NT2/D1 (cell line): ENCODE measurements at regions not wholly inside any gene's neighbourhood (a gene's known extent, or its start where the extent isn't known, plus 50 kb on each side); places are given as distances from the start of the nearest gene placed in this dataset.
"Not testable (repeated sequence)": the region's sequence is repeated elsewhere in the genome, so short reads cannot be mapped to it uniquely, and the experiment has no call there.

ENCODE experiments used
- SUZ12 ChIP-seq: IDR thresholded peaks from 2 replicates; pipeline ENCODE4 v1.6.1; 2011; ENCODE audit not compliant: insufficient read length, insufficient read depth; ENCODE audit errors: extremely low read depth
- YY1 ChIP-seq: IDR thresholded peaks from 2 replicates; pipeline ENCODE4 v1.6.1; 2011; ENCODE audit not compliant: insufficient read length, insufficient read depth
- ZNF274 ChIP-seq: IDR thresholded peaks from 2 replicates; pipeline ENCODE4 v1.6.1; 2011; ENCODE audit warnings: mild to moderate bottlenecking, low read depth, low read length

- not testable (repeated sequence) for TF ChIP-seq YY1, ZNF274, SUZ12
Measured at GRCh38 chr2:87583803-87584202, 164.1 kb upstream of the PLGLB2 start.
